IPS-15b (cell line): ENCODE measurements at regions not wholly inside any gene's neighbourhood (a gene's known extent, or its start where the extent isn't known, plus 50 kb on each side); places are given as distances from the start of the nearest gene placed in this dataset.
A peak's percentile ranks its signal among the peaks of the same experiment; 100 is the strongest.

ENCODE experiments used
- H3K27me3 ChIP-seq: one replicate; pipeline ENCODE4 v1.6.1; 2013; ENCODE audit warnings: low read length; ENCODE audit not compliant: control insufficient read depth, insufficient read depth
- H3K36me3 ChIP-seq: one replicate; pipeline ENCODE4 v1.6.1; 2013; ENCODE audit warnings: low read length; ENCODE audit not compliant: control insufficient read depth, insufficient read depth
- H3K4me1 ChIP-seq: one replicate; pipeline ENCODE4 v1.6.1; 2013; ENCODE audit warnings: mild to moderate bottlenecking, low read length; ENCODE audit not compliant: control insufficient read depth, insufficient read depth
- H3K4me3 ChIP-seq: one replicate; pipeline ENCODE4 v1.5.1; 2013; ENCODE audit warnings: low read depth, low read length
- H3K9ac ChIP-seq: one replicate; pipeline ENCODE4 v1.6.1; 2013; ENCODE audit warnings: low read depth, mild to moderate bottlenecking, low read length
- H3K9me3 ChIP-seq: one replicate; pipeline ENCODE4 v1.6.1; 2013; ENCODE audit warnings: mild to moderate bottlenecking, low read length; ENCODE audit not compliant: control insufficient read depth, insufficient read depth

- Histone ChIP-seq H3K36me3 (peaks cover 17% of the 10 kb centered on the region), H3K9me3 (no peaks in the 10 kb centered on the region), H3K27me3 (no peaks in the 10 kb centered on the region), H3K4me3 (no peak overlapping the region), H3K9ac (no peak overlapping the region), H3K4me1 (peaks cover 18% of the 10 kb centered on the region)
Measured at GRCh38 chr12:124517260-124518050, 50.0 kb downstream of the NCOR2 start.

DNA sequence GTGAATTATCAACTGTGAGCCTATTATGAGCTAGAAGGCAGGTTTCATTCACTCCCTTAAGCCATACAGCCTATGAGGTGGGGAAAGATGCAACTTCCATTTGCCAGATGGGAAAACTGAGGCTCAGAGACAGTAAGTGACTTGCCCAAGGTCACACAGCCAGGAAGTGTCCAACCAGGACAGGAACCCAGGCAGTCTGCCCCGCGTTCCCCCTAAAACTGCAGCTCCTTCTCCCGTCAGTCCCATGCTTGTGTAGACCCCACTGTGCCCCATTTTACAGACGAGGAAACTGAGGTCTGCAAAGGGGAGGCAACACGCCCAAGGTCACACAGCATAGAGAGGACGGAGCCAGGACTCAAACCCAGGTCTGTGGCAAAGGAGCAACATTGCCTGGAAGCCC, 50.6 kb downstream of the NCOR2 start:
- no peak overlapping the region for H3K4me3 ChIP-seq
- no peaks in the 10 kb centered on the region for H3K9me3 ChIP-seq
- H3K36me3 ChIP-seq = peaks cover 17% of the 10 kb centered on the region
- peaks cover 18% of the 10 kb centered on the region for H3K4me1 ChIP-seq
- no peaks in the 10 kb centered on the region for H3K27me3 ChIP-seq
- H3K9ac ChIP-seq = no peak overlapping the region

- peaks cover 17% of the 10 kb centered on the region for H3K36me3 ChIP-seq
- no peaks in the 10 kb centered on the region for H3K9me3 ChIP-seq
- peaks cover 18% of the 10 kb centered on the region for H3K4me1 ChIP-seq
- H3K4me3 ChIP-seq = no peak overlapping the region
- no peaks in the 10 kb centered on the region for H3K27me3 ChIP-seq
- no peak overlapping the region for H3K9ac ChIP-seq
Measured at GRCh38 chr12:124515981-124516380, 51.4 kb downstream of the NCOR2 start.

- no peaks in the 10 kb centered on the region for H3K9me3 ChIP-seq
- peaks cover 11% of the 10 kb centered on the region for H3K36me3 ChIP-seq
- no peak overlapping the region for H3K9ac ChIP-seq
- H3K4me3 ChIP-seq = no peak overlapping the region
- no peaks in the 10 kb centered on the region for H3K27me3 ChIP-seq
- peaks cover 18% of the 10 kb centered on the region for H3K4me1 ChIP-seq
Measured at GRCh38 chr12:124514996-124515932, 52.1 kb downstream of the NCOR2 start.

DNA sequence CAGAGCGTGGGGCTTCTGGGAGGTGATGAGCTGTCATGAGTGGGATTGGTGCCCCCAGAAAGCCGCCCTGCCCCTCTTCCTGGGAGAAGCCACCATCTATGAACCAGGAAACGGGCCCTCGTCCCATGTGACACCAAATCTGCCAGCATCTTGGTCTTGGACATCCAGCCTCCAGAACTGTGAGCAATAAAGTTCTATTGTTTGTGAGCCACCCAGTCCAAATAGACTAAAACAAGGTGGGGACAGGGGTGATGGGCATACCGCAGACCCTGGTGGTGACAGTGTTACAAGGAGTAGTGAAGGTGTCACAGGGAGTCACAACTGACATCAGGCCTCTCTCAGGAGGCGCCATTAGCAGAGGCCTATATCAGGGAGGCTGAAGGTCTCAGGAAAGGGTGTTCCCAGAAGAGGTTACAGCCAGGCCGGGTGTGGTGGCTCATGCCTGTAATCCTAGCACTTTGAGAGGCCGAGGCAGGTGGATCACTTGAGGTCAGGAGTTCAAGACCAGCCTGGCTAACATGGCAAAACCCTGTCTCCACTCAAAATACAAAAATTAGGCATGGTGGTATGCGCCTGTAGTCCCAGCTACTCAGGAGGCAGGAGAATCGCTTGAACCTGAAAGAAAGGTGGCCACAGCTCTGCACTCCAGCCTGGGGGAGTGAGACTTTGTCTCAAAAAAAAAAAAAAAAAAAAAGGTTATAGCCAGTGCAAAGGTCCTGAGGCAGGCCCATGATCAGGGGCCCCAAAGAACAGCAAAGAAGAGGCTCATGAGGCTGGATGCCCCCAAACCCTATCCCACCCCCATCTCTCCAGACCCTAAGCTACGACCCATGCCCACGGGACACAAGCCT, 53.0 kb downstream of the NCOR2 start:
- Histone ChIP-seq H3K27me3 (no peaks in the 10 kb centered on the region), H3K9me3 (no peaks in the 10 kb centered on the region), H3K9ac (no peak overlapping the region), H3K4me3 (no peak overlapping the region), H3K36me3 (peaks cover 8% of the 10 kb centered on the region), H3K4me1 (peaks cover 19% of the 10 kb centered on the region)

- no peak overlapping the region for H3K9ac ChIP-seq
- H3K36me3 ChIP-seq = peaks cover 8% of the 10 kb centered on the region
- H3K4me1 ChIP-seq = peaks cover 21% of the 10 kb centered on the region
- H3K9me3 ChIP-seq = no peaks in the 10 kb centered on the region
- H3K27me3 ChIP-seq = no peaks in the 10 kb centered on the region
- H3K4me3 ChIP-seq = peak overlapping the region; percentile 27
Measured at GRCh38 chr12:124513297-124513867, 54.0 kb downstream of the NCOR2 start.

DNA sequence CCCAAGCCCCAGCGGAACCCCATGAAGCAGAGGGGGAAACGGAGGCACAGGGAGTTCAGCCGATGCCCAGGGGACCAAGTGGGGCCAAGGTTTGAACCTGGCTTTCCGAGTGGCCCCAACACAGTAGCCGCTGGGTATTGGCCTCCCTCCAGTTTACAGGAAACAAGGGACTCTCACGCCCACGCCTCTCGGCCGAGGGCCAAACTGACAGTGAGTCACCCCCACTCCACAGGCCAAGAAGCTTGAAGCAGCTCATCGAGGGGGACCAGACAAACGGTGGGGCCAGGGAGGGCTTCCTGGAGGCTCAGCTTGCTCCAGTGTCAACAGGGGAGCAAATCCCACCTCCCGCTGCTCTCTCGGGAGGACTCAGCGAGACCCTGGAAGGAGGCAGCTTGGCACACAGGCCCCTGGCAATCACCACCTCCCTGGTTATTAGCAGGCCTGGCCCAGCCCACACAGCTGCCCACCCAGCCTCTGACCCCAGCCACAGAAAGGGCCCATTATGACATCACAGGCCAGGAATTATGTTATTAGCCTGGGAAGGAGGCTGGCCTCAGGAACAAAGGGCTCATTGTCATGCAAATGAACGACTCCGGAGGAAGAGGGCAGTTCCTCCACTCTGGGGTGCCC, 54.6 kb downstream of the NCOR2 start:
- H3K9ac ChIP-seq = peak overlapping the region; percentile 65
- H3K9me3 ChIP-seq = no peaks in the 10 kb centered on the region
- H3K36me3 ChIP-seq = peaks cover 8% of the 10 kb centered on the region
- H3K4me1 ChIP-seq = peaks cover 21% of the 10 kb centered on the region
- H3K4me3 ChIP-seq = peak overlapping the region; percentile 27
- no peaks in the 10 kb centered on the region for H3K27me3 ChIP-seq

GRCh38 chr12:124511259-124511985, 56.0 kb downstream of the NCOR2 start:
- H3K4me1 ChIP-seq = peaks cover 17% of the 10 kb centered on the region

DNA sequence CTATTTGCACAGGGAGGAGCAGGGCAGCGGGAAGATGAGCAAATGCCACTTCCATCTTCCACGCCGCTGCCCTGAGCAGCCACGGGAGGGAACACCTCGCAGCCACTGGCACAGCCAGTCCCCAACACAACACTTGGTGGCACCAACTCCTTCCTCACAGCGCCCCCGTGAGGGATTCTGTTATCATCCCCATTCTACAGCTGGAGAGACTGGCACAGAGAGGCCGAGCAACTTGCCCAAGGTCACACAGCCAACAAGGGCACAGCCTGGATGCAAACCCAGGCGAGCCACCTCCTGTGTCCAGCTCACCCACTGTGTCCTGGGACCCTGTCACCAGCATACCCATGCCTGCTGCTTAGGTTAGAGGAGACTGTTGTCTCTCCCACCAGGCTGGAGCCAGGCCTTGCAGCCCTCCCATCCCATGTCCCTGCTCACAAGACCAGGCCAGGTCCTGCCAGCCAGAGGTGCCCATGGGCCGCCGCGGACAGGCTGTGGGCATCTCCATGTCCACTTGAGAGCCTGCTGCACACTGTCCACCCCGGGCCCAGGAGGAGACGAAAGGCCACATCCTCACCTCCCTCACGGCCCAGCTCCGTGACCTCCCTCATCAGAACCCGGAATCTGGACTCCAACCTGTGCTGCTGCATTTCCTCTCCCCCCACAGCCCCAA, 57.0 kb downstream of the NCOR2 start:
- H3K36me3 ChIP-seq = peaks cover 2% of the 10 kb centered on the region
- H3K4me1 ChIP-seq = peaks cover 17% of the 10 kb centered on the region
- H3K9me3 ChIP-seq = no peaks in the 10 kb centered on the region
- H3K4me3 ChIP-seq = no peak overlapping the region
- H3K27me3 ChIP-seq = no peaks in the 10 kb centered on the region
- H3K9ac ChIP-seq = no peak overlapping the region

More at GRCh38 chr12:124511259-124511985, 56.0 kb downstream of the NCOR2 start:
- no peaks in the 10 kb centered on the region for H3K27me3 ChIP-seq
- H3K36me3 ChIP-seq = peaks cover 4% of the 10 kb centered on the region
- no peak overlapping the region for H3K4me3 ChIP-seq
- no peaks in the 10 kb centered on the region for H3K9me3 ChIP-seq
- no peak overlapping the region for H3K9ac ChIP-seq

- no peaks in the 10 kb centered on the region for H3K9me3 ChIP-seq
- H3K27me3 ChIP-seq = no peaks in the 10 kb centered on the region
- peaks cover 17% of the 10 kb centered on the region for H3K4me1 ChIP-seq
- no peak overlapping the region for H3K4me3 ChIP-seq
- H3K9ac ChIP-seq = no peak overlapping the region
- no peaks in the 10 kb centered on the region for H3K36me3 ChIP-seq
Measured at GRCh38 chr12:124509676-124510300, 57.6 kb downstream of the NCOR2 start.
